Inflammatory macrophage (primary cell): ENCODE measurements at regions not wholly inside any gene's neighbourhood (a gene's known extent, or its start where the extent isn't known, plus 50 kb on each side); places are given as distances from the start of the nearest gene placed in this dataset.
"Not testable (repeated sequence)": the region's sequence is repeated elsewhere in the genome, so short reads cannot be mapped to it uniquely, and the experiment has no call there.

Experiments
- DNase-seq, 2 donors: peaks; one replicate each; pipeline ENCODE4 v3.0.0-alpha.2; 2020 to 2022

GRCh38 chr2:224260372-224261020 lies 141.4 kb downstream of the FAM124B start:
- no peak for DNase-seq

DNA sequence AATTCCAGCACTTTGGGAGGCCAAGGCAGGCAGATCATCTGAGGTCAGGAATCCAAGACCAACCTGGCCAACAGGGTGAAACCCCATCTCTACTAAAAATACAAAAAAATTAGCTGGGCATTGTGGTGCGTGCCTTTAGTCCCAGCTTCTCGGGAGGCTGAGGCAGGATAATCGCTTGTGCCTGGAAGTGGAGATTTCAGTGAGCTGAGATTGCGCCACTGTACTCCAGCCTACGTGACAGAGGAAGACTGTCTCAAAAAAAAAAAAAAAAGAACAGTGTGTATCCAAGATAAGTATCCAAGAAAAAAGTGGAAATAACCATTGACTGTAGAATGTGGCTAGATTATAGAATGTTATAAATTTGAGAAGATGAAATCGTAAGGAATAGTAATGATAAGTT lies 142.1 kb downstream of the FAM124B start:
- DNase-seq, result no peak

GRCh38 chr2:224258059-224258458 lies 143.8 kb downstream of the FAM124B start:
- DNase-seq, result no peak

DNA sequence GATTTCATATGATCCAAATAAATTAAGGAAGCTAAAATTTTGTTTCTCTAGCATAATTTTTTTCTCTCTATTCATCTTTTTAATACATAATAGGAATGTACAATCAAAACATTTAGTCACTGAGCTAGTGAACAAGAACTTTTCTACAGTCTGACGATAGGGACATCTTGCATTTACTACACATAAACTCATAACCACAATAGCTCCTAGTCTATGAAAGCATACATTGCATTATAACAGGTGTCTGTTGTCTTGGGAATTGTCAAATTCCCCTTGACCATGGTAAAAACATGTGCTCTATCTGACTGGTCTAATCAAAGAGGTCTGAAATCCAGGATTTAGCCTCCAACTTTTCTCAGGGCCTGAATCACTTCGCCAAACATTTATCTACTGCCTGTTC lies 144.8 kb downstream of the FAM124B start:
- no peak for DNase-seq

DNA sequence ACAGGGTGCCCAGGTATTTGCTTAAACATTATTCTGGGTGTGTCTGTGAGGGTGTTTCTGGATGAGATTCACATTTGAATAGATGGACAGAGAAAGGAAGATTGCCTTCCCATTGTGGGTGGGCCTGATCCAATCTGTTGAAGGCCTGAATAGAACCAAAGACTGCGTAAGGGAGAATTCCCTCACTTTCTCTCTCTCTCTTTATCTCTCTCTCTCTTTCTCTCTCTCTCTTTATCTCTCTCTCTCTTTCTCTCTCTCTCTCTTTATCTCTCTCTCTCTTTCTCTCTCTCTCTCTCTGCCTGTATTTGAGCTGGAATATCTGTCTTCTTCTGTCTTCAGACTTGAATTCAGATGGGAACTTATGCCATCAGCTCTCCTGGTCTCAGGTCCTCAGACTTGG lies 148.4 kb downstream of the FAM124B start:
- DNase-seq, result no peak

- no peak for DNase-seq
These were observed 149.3 kb downstream of the FAM124B start for GRCh38 chr2:224252631-224253030.

GRCh38 chr2:224248944-224249371 lies 152.9 kb downstream of the FAM124B start:
- DNase-seq, result no peak

GRCh38 chr2:224242561-224242960 lies 159.3 kb downstream of the FAM124B start:
- no peak for DNase-seq

DNA sequence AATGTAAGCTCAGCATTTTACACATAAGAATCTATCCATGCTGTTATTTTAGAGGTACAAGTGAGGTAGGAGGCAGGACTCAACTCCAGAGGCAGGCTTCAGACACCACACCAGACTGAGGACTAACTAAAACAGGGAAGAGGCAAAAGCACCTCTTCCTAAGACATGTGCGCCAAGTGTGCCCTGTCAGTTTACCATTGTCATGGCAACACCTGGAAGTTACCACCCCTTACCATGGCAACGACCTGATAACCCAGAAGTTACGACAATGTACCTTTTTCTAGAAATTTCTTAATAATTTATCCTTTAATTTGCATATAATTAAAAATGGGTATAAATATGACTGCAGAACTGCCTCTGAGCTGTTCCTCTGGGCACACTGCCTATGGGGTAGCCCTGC lies 160.1 kb downstream of the FAM124B start:
- DNase-seq, result no peak

- DNase-seq, result no peak
These were observed 160.9 kb downstream of the FAM124B start for GRCh38 chr2:224241001-224241400.

GRCh38 chr2:224223851-224224555 lies 177.9 kb downstream of the FAM124B start:
- DNase-seq, result no peak

- DNase-seq, result no peak
These were observed 178.9 kb downstream of the FAM124B start for GRCh38 chr2:224222974-224223373.

- DNase-seq, result no peak
These were observed 179.6 kb downstream of the FAM124B start for GRCh38 chr2:224222291-224222690.

- DNase-seq, result no peak
These were observed 180.4 kb downstream of the FAM124B start for GRCh38 chr2:224221455-224221913.

DNA sequence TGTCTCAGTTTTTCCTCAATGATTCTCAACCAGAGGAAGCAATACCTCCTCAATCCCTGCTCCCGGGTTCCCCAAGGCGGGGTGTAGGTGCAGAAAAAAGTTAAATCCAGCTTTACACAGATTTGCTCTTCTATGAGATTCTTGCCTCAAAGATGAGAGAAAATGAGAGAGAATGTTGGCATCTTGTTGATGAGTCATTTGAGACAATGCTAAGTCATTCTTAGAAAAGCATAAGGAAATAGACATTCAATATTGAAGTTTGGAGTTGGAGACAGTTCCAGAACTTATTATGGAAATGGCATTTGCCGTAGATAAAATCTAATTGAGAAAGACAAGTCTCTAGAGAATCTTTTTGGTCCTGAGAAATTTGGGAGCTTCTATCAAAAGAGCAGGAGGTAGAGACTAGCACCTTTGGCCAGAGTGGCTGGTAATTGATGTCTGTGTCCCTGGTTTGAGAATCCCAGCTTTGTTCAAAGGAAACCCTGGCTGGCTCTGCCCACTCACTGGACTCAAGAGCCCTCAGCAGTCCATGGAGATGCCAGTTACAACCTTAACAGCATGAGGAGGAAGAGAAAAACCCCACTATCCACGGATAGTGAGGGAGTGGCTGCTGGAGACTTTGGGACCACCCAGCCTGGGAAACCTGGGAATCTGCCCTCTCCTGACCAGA lies 181.2 kb downstream of the FAM124B start:
- DNase-seq, result no peak

- DNase-seq, result no peak
These were observed 180.7 kb upstream of the SERPINE2 start for GRCh38 chr2:224219781-224220180.

DNA sequence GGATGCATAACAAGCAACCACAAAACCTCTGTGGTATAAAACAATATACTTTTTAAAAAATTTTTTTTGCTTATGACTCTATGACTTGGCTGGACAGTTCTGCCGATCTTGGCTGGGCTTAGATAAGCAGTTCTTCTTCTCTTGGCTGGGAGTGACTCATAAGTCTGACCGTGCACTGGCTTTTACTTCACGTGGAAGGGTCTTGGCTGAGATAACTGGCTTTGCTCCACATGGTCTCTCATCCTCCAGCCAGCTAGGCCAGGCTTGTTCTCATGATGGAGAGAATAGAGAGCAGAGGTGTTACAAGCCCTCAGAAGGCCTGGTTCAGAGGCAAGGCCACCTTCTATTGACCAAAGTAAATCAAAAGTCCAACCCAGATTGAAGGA lies 178.9 kb upstream of the SERPINE2 start:
- no peak for DNase-seq

DNA sequence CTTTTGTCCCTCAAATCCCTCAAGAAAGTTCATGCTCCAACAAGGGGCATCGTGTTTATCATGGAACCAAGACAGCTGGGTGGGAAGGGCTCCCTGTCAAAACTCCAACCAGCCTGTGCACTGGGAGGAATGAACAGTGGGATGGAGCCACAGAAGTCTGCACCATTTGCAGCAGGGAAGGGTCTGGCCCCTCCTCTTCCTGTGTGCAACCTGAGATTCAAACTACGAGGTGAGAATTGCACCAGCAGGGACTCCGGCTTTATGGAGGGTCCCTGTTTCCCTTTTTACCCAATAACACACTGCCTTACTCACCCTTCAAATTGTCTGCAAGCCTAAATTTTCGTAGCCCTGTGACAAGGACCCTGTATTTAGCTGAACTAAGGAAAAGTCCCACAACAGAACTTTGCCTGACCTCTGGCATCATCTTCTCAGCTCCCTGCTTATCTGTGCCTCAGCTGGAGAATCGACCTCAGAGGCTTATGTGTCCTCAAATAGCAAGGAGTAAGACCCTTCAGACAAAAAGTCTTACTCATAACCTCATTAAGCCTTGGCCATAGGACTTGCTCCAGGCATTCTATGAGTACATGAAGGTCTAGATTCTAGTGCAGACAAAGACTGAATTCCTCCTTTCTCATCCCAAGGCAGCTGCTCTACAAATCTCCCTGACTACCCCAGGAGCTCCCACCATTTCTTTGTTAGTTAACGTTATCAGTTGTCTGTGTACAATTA lies 178.3 kb upstream of the SERPINE2 start:
- DNase-seq, result no peak

DNA sequence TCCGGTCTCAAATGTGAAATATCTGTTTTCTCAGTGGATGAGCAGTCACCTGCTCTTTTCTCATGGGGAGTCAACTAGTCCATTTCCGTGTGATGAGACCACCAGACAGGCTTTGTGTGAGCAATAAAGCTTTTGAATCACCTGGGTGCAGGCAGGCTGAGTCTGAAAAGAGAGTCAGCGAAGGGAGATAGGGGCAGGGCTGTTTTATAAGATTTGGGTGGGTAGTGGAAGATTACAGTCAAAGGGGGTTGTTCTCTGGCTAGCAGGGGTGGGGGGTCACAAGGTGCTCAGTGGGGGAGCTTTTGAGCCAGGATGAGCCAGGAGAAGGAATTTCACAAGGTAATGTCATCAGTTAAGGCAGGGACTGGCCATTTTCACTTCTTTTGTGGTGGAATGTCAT lies 176.5 kb upstream of the SERPINE2 start:
- not testable (repeated sequence) for DNase-seq

GRCh38 chr2:224213396-224213795 lies 174.3 kb upstream of the SERPINE2 start:
- DNase-seq, result no peak

- peak; percentile 38 to 44 for DNase-seq
These were observed 172.7 kb upstream of the SERPINE2 start for GRCh38 chr2:224211791-224212190.

DNA sequence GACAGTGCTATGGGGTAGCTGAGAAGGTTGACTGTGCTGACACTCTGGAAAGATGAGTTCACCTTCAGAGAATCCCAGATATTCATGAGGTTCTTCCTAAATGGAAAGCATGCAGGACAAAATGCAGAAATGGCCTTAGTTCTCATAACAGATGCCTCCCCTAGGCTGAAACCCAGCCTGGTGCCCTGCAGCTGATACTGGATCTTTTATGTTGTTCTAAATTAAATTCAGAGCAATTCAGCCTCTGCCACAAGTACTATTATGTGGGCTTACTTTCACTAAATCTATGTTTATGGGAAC lies 172.0 kb upstream of the SERPINE2 start:
- no peak for DNase-seq
